Kidney capillary endothelial cell (primary cell): ENCODE measurements at regions not wholly inside any gene's neighbourhood (a gene's known extent, or its start where the extent isn't known, plus 50 kb on each side); places are given as distances from the start of the nearest gene placed in this dataset.
"Not testable (repeated sequence)": the region's sequence is repeated elsewhere in the genome, so short reads cannot be mapped to it uniquely, and the experiment has no call there.

ENCODE experiments used
- DNase-seq: peaks from one replicate; pipeline ENCODE4 v3.0.0-alpha.2; 2018; ENCODE audit warnings: low spot score

DNA sequence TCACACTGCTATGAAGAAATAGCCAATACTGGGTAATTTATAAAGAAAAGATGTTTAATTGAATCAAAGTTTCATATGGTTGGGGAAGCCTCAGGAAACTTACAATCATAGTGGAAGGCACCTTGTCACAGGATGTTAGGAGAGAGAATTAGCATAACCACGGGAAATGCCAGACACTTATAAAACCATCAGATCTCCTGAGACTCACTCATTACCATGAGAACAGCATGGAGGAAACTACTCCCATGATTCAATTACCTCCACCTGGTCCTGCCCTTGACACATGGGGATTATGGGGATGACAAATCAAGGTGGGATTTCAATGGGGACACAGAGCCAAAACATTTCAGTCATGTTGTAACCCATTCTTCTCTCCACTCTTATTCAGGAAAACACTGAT, 472.9 kb upstream of the FSIP2 start:
- DNase-seq = no peak

DNA sequence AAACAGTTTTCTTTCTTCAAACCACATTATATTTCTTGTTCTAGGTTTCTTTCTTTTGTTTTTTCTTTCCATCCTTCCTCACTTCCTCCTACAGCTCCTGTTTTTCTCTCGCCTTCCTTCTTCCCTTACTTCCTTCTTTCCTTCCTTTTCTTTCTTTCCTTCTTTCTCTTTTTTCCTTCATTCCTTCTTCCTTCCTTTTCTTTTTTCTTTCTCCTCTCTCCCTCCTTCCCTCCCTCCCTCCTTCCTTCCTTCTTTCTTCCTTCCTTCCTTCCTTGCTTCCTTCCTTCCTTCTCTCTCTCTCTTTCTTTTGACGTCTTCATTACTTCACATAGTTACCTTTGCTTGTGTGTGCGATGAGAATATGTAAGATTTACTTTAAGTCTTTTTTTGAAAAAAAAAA, 470.0 kb upstream of the FSIP2 start:
- no peak for DNase-seq

DNA sequence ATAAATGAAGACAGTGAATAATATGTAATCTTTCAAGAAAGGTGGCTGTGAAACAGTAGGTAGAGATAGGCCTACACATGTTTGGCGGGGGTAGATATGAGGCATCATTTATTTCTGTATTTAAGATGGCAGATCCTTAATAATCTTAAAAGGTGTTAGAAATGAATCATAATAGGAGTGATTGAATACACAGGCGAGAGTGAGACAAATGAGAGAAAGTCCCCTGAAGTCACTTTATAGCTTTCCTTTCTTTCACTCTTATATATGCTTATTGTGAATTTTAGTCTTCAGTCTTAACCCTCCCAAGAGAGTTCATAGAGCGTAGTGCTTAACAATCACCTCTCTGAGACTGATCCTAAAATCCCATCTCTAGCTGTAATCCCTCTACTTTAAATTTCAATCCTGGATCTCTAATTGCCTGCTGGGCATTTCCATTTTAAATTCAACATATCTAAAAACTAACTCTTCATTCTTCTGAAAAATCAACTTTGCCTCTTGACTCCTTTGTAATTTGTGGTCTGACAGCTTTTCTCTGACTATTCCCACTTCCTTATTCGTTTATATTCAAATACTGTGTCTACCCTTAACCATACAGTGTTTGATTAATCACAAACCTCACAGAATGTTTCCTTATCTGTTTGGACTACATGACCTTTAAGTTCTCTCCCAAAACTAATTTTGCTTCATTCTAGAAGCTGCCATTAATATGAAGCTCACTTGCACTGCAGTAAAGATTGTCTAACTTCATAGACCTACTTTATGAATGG, 463.7 kb upstream of the FSIP2 start:
- no peak for DNase-seq

DNA sequence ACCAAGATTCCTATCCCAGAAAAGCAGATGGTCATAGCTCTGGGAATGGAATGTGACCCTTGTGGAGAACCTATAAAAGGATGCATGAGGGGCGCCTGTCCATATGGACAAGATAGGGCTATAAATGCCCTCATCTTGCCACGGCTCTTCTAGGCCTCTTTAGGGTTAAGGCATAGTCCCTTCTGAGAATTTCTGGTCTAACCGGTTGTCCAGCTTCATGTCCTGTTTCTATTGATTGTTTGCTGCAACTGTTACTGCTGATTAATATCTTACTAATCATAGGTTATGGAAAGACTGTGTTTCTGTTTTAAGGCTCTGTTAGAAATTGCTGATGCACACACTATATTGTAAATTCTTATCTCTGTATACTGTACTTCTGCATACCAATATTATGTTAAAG, 462.6 kb upstream of the FSIP2 start:
- DNase-seq = not testable (repeated sequence)

DNA sequence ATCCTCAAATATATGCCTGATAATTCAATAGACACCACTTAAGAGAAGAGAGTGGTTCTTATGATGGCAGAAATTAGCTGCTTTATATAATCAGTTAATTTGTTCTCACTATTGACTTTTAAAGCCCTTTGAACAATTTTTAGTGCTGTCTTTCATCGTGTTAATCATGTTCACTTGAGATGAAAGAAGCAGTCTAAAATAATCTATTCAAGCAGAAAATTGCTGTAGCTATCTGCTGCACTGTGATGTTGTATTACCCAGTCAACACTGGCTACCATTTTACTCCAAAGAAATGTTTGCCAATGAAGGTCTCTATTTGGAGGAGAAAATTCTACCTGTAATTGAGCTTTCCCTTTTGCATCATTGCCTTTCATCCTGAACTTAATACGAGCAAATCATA, 459.8 kb upstream of the FSIP2 start:
- no peak for DNase-seq

DNA sequence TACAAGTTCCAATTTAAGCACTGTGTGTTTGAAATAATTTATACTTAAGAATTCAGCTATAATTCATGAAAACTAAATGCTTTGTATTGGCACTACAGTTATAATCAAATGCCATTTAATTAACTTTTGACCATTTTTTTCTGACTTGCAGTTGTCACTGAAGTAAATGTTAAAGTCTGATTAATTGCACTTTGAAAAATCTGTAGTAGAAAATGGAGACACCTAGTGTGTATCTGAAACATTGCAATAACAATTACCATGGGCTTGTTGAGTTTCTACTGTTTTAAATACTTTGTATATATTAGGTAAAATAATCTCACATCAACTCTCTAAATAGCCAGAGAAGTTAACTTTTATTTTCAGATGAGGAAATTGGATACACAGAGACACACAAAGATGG, 458.6 kb upstream of the FSIP2 start:
- DNase-seq = no peak

DNA sequence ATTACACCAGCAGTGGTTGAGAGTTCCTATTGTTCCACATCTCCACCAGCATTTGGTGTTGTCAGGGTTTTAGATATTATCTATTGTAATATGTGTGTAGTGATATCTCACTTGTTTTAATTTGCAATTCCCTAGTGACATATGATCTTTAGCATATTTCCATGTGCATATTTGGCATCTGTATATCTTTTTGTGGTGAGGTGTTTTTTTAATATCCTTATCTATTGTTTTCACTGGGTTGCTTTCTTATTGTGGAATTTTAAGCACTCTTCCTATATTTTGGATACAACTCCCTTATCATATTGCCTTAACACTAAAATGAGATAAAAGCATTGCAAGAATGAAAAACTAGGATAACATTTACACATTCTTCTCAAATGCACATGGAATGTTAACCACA, 453.9 kb upstream of the FSIP2 start:
- DNase-seq = no peak

DNA sequence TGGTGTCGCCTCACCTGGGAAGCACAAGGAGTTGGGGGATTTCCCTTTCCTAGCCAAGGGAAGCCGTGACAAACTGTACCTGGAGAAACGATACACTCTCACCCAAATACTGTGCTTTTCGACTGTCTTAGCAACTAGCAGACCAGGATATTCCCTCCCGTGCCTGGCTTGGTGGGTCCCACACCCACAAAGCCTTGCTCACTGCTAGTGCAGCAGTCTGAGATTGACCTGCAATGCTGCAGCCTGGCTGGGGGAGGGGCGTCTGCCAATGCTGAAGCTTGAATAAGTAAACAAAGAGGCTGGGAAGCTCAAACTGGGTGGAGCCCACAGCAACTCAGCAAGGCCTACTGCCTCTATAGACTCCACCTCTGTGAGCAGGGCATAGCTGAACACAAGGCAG, 448.6 kb upstream of the FSIP2 start:
- not testable (repeated sequence) for DNase-seq

DNA sequence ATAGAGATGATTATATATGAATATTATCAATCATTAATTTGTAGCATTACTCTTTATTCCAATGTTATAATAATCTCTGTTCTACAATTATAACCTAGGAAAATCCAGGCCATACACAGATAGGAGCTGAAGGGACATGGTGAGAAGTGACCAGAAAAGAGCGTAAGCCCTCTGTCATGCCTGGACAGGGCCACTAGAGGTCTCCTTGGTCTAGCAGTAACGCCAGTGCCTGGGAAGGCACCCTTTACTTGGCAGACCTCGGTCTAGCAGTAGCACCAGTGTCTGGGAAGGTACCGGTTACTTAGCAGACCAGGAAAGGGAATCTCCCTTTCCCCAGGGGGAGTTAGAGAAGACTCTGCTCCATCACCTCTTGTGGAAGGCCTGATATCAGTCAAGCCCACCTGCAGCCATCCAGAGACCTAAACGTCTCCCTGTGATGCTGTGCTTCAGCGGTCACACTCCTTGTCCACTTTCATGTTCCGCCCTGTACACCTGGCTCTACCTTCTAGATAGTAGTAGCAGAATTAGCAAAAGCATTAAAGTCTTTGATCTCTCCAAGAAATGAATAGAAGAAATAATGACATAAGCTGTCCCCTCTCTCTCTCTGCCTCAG, 447.5 kb upstream of the FSIP2 start:
- DNase-seq = peak; percentile 18

DNA sequence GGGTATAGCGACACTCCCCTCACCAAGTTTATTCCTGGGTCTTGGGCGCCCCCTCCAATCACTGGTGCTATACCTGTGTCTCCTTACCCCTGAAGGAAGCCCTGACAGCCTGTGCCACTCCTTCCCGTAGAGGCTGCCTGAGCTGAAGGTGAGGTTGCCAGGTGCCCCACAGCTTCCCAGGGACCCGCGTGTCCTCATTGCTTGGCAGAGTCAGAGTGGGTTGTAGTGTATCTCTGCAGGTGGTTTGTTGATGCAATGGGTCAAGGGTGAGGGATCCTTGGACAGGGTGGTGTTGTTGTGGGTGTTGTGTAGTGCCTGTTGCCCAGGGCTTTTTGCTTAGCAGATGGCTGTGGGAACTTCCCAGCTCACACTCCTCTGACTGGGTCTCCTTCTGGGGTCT, 438.7 kb upstream of the FSIP2 start:
- no peak for DNase-seq

DNA sequence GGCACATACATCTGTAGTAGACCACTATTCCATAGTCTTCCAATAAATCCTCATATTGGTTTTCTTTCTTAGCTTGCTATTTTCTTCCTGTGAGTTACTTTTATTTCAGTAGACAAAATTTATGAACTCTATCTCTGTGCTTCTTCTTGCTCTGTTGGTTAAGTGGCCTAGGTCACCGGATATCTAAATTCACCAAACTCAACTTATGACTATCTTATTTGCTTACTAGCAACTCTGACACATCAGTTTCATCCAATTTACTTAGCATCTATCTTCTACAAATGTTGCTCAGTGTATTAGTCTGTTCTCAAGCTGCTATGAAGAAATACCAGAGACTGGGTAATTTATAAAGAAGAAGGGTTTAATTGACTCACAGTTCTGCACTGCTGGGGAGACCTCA, 432.5 kb upstream of the FSIP2 start:
- DNase-seq = no peak

DNA sequence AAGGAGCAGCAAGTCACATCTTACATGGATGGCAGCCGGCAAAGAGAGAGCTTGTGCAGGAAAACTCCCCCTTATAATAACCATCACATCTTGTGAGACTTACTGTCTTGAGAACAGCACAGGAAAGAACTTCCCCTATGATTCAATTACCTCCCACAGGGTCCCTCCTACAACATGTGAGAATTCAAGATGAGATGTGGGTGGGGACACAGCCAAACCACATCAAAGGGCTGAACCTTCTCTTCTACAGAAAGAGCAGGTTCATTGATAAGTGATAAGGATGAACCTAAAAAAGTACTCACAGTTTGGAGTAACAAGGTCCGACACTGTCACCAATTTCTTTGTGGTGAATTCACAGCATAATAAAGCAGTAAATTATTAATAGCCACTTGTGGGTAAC, 422.2 kb upstream of the FSIP2 start:
- no peak for DNase-seq

DNA sequence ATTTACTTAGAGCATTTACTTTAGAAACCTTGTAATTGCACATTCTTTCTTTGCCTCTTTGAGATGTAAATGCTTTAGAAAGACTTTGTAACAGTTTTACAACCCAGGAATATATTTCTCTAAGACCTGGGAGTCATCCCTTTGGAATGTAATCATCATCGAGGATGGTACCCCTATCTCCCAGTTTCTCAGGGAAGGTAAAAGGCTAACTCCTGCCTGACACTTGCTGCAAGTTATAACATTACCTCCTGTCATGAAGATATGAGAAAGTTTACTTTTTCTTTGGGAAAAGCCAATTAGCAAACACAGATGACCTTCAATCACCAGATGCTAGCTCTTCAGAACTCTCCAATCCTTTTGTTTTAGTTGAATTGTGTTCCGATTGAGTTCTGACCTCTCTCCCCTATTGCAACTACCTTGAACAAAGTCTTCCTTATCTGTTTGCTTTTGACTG, 420.3 kb upstream of the FSIP2 start:
- DNase-seq = no peak

DNA sequence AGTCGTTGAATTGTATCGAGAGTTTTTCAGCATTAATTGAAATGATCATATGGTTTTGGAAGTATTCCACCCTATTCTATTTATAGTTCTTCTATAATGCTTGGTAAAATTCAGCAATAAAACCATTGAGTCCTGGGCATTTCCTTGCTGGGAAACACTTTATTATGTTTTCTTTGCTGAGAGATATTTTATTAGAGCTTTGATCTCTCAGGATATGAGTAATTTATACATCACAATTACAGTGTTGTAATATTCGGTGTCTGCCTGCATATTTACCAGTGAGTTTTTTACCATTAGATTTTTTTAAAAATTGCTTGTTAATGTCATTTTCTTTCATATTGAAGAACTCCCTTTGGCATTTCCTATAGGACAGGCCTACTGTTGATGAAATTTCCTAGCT, 402.7 kb upstream of the FSIP2 start:
- DNase-seq = no peak

DNA sequence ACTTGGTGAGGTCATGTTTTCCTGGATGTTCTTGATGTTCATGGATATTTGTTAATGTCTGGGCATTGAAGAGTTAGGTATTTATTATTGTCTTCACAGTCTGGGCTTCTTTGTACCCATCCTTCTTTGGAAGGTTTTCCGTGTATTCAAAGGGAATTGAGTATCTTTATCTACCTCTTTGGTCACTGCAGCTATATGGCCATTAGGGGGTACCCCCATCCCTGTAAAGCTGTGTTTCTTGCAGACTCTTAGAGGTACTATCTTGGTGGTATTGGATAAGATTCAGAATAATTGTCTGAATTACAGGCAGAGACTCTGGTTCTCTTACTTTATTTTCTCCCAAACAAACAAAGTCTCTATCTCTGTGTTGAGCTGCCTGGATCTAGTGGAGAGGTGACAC, 401.6 kb upstream of the FSIP2 start:
- DNase-seq = no peak

DNA sequence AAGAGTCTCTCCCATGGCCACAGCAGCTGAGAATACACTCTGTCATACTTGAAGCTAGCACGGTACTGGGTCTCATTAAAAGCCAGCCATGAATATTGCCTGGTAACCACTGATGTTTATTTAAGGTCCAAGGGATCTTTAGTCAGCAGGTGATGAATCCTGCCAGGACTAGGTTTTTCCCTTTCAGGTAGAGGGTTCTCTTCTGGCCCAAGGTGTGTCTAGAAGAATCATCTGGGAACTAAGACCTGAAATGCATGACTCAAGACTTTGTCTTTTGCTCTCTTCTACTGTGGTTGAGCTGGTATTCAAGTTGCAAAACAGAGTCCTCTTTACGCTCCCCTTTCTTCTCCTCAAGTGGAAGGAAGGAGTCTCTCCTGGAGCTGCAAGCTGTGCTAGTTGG, 400.5 kb upstream of the FSIP2 start:
- DNase-seq = no peak

DNA sequence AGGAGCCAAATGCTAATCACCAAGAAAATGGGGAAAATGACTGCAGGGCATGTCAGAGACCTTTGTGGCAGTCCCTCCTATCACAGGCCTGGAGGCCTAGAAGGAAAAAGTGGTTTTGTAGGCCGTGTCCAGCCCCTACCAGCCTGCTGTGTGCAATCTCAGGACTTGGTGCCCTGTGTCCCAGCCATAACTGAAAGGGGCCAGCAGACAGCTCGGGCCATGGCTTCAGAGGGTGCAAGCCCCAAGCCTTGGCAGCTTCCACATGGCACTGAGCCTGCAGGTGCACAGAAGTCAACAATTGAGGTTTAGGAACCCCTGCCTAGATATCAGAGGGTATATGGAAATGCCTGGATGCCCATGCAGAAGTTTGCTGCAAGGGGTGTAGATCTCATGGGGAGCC, 391.2 kb upstream of the FSIP2 start:
- no peak for DNase-seq

DNA sequence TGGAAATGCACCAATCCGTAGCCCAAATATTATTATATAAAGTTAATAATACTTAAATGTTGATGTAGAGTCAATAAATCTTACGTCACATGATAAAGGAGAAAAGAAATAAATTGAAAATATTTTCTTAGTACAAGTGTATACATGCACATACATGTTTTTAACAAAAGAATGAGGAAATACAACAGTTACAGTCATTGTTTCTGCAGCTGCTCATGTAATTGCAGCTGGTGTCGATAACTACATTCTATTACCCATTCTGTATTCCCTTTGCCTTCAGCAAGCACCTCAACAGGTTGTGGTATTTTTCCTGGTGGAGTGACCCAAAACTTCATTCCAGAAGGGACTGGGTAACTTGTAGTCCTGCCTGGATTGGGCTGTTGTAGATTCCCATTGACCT, 377.8 kb upstream of the FSIP2 start:
- no peak for DNase-seq

DNA sequence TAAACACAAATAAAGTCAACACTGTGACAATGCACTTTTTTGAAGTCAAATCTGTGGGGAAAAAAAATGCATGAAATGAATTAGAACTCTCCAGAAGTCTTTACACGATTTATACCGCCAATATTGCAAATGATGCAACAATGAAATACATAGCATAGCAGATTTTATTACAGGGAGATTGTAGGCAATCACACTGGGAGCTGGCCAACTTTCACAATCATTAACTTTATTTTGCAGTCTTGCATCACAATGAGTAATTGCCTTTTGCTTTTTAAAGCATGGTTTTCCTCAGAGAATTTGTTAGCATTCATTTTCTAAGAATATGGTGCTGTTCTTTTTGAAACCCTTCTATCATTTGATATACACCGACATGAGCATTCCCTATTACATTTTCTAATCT, 366.4 kb upstream of the FSIP2 start:
- DNase-seq = no peak

DNA sequence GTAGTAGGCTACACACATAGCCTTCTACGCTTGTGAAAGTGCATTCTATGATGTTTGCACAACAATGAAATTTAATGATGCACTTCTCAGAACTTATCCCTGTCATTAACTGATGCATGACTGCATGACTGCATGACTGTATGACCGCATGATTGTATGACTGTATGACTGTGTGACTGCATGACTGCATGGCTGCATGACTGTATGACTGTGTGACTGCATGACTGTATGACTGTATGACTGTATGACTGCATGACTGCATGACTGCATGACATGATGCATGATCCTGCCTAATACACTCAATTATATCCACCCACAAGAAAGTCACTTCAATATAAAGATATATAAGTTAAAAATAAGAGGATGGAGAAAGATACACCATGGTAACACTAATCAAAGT, 365.4 kb upstream of the FSIP2 start:
- no peak for DNase-seq

DNA sequence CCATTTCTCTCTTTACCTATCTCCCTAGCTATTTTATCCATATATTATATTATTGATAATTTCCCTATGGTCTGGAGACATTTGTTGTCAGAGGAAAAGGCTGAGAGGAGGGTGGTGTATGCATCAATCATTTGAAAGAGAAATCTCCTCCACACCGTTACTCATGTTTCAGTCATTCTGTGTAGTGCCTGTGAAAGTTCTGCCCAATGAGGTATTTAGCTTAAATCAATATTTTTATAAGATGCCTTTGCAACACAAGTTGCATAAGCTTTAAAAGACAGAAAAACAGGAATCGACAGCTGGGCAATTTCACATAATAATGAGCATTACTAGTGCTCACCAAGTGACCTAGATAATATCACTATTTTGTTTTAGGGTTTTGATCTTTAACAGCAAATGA, 363.7 kb upstream of the FSIP2 start:
- no peak for DNase-seq

DNA sequence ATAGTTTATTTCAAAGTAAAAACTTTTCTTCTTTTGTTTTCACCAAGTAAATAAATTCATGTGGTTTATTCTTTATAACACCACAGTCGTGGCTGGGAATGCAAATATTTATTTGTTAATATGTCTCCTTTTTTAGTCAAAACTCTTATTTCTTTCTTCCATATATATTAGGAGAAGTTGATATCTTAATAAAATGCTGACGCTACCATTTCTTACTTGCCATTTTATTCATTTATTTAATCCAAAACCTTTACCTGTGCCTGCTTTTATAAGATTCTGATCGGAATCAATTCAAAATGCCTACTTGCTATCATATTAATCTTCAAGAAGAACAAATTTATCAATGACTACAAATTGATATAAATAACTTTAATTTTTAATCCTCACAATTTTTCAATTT, 362.9 kb upstream of the FSIP2 start:
- no peak for DNase-seq

DNA sequence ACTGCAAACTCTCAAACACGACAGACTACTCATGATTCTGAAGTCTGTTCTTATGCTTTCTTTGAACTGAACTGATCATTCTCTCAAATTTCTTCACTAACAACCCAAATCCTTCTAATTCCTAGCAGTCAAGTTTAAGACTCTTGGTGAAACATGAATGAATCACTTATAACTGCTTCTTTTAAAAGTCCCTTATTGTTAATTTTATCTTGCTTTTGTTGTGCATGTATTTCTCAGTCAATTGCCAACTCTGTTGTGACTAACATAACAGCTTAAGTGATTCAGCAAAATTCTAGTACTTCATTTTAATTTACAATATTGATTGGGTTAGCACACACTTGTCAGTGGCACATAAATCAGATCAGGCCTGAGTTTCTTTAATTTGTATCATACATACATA, 357.0 kb upstream of the FSIP2 start:
- no peak for DNase-seq
